ENCODE measurements at regions not wholly inside any gene's neighbourhood (a gene's known extent, or its start where the extent isn't known, plus 50 kb on each side); places are given as distances from the start of the nearest gene placed in this dataset.
"Not testable (repeated sequence)": the region's sequence is repeated elsewhere in the genome, so short reads cannot be mapped to it uniquely, and the experiment has no call there.

DNA sequence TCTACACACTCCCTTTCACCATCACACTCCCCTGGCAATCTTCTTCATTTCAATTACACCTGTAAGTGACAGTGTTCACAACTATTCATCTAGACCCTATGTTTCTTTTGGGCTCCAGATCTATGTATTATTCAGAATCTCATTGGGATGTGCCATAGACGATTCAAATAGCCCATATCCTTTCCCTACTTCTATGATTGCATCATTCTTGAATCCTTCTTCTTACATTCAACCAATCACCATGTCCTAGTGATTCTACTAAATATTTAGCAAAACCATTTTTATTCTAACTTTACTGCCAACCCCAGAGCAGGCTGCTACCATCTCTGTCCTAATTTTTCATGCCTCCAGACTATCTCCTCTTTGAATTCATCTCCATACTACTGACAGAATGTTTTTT, 106.4 kb downstream of the TDRD15 start:
- Histone ChIP-seq H3K36me3 (no peaks in the 10 kb centered on the region), H3K27ac (no peak overlapping the region), H3K4me3 (no peak overlapping the region), H3K9me3 (peaks cover 0 to 2% (median 0%) of the 10 kb centered on the region in 4 donors), H3K4me1 (peaks cover 0 to 4% (median 0%) of the 10 kb centered on the region in 3 donors), H3K27me3 (no peaks in the 10 kb centered on the region)
- TF ChIP-seq, protein P1, sequence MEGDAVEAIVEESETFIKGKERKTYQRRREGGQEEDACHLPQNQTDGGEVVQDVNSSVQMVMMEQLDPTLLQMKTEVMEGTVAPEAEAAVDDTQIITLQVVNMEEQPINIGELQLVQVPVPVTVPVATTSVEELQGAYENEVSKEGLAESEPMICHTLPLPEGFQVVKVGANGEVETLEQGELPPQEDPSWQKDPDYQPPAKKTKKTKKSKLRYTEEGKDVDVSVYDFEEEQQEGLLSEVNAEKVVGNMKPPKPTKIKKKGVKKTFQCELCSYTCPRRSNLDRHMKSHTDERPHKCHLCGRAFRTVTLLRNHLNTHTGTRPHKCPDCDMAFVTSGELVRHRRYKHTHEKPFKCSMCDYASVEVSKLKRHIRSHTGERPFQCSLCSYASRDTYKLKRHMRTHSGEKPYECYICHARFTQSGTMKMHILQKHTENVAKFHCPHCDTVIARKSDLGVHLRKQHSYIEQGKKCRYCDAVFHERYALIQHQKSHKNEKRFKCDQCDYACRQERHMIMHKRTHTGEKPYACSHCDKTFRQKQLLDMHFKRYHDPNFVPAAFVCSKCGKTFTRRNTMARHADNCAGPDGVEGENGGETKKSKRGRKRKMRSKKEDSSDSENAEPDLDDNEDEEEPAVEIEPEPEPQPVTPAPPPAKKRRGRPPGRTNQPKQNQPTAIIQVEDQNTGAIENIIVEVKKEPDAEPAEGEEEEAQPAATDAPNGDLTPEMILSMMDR (IDR thresholded peaks at IDR 0.05): no peak
- FAIRE-seq: no peak
- WGBS, 2 donors: 62 to 69% methylated on average over 1 of the region's 1 CpG
- ATAC-seq: no peak
- no peak for DNase-seq
- intact Hi-C loops (cut with DNase I): no loop called here

DNA sequence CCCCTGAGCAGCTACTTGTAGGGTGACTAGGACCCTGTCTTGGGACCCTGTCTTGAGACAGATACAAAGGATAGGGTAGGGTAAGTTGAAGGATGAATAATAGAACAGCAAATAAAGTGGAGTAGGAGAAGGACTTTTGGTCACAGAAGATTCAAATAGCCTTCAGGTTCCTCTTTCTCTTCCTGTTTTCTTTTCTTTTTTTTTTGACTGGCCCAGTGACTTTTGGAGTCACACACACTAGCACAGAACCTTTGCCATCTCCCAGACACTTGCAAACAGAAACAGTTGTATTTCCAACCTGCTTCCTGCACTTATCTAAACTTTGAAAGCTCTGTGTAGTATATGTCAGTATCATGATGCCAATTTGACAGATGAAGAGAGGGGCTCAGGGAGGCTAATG, 108.2 kb downstream of the TDRD15 start:
- no peak overlapping the region for H3K4me3 ChIP-seq
- DNase-seq (no peak), FAIRE-seq (no peak), ATAC-seq (peak in 1 of 4 donors; percentile 47)
- peaks cover 0 to 2% (median 0%) of the 10 kb centered on the region in 4 donors for H3K9me3 ChIP-seq
- no peak overlapping the region for H3K27ac ChIP-seq
- peaks cover 0 to 4% (median 0%) of the 10 kb centered on the region in 3 donors for H3K4me1 ChIP-seq
- TF ChIP-seq, protein P1 (IDR thresholded peaks at IDR 0.05): no peak
- H3K36me3 ChIP-seq: no peaks in the 10 kb centered on the region
- no peaks in the 10 kb centered on the region for H3K27me3 ChIP-seq
- intact Hi-C loops (cut with DNase I): no loop called here

GRCh38 chr2:21233194-21233593, 109.4 kb downstream of the TDRD15 start:
- TF ChIP-seq, protein P1 (IDR thresholded peaks at IDR 0.05): no peak
- Histone ChIP-seq H3K4me1 (peaks cover 0 to 4% (median 0%) of the 10 kb centered on the region in 3 donors), H3K27me3 (no peaks in the 10 kb centered on the region), H3K27ac (no peak overlapping the region), H3K4me3 (no peak overlapping the region), H3K9me3 (no peaks in the 10 kb centered on the region), H3K36me3 (no peaks in the 10 kb centered on the region)
- WGBS, 2 donors: 63 to 73% methylated on average over 3 of the region's 3 CpGs
- ATAC-seq (no peak), FAIRE-seq (no peak), DNase-seq (no peak)
- intact Hi-C loops (cut with DNase I): no loop called here

- intact Hi-C loops (cut with DNase I): no loop called here
- Histone ChIP-seq H3K9me3 (no peaks in the 10 kb centered on the region), H3K36me3 (no peaks in the 10 kb centered on the region), H3K27ac (no peak overlapping the region), H3K4me1 (peaks cover 0 to 4% (median 0%) of the 10 kb centered on the region in 3 donors), H3K4me3 (no peak overlapping the region), H3K27me3 (no peaks in the 10 kb centered on the region)
- FAIRE-seq: no peak
- no peak for DNase-seq
- TF ChIP-seq, protein P1 (IDR thresholded peaks at IDR 0.05): no peak
- 76% methylated on average over 3 of the region's 3 CpGs for WGBS, 2 donors
- no peak for ATAC-seq
Measured at GRCh38 chr2:21234001-21234400, 110.2 kb downstream of the TDRD15 start.

DNA sequence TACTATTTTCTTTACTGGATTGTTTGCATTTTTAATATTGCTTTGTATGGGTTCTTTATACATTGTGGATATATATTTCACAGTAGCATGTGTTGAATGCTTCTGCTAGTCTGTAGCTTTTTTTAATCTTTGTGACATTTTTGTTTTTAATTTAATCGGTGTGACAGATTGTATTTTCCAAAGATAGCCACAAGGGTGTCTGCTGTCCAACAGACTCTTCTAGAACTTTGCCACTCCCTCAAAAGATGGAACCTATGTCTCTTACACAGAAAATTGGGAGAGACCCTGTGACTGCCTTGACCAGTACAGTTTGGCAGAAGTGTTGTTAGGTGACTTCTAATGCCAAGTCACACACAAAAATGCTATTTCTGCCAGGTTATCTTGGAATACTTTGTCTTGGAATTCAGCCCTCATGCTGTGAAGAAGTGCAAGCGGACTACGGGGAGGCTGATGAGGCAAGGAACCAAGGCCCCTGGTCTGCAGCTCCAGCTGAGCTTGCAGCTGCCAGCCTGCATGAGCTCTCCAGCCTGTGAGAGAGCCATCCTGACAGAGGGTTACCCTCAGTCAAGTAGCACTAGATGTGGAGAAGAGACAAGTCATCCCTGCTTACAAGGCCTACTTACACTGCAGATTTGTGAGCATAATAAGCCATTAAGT, 110.8 kb downstream of the TDRD15 start:
- no peak overlapping the region for H3K27ac ChIP-seq
- no peak for DNase-seq
- TF ChIP-seq, protein P1 (IDR thresholded peaks at IDR 0.05): no peak
- intact Hi-C loops (cut with DNase I): no loop called here
- no peak overlapping the region for H3K4me3 ChIP-seq
- H3K36me3 ChIP-seq: no peaks in the 10 kb centered on the region
- no peaks in the 10 kb centered on the region for H3K27me3 ChIP-seq
- no peak for FAIRE-seq
- H3K4me1 ChIP-seq: peaks cover 0 to 4% (median 0%) of the 10 kb centered on the region in 3 donors
- ATAC-seq: no peak
- WGBS, 2 donors: 22 to 29% methylated on average over 3 of the region's 3 CpGs
- no peaks in the 10 kb centered on the region for H3K9me3 ChIP-seq

- ATAC-seq; H3K36me3 ChIP-seq; H3K4me3 ChIP-seq; H3K4me1 ChIP-seq; H3K27ac ChIP-seq; DNase-seq; H3K9me3 ChIP-seq; intact Hi-C loops (cut with DNase I); H3K27me3 ChIP-seq; FAIRE-seq: not testable (repeated sequence)
- 82 to 90% methylated on average over 1 of the region's 1 CpG for WGBS, 2 donors
Measured at GRCh38 chr2:21239749-21240148, 116.0 kb downstream of the TDRD15 start.

Measured in pancreas (tissue), 10 donors.